H1 (cell line): ENCODE measurements at regions not wholly inside any gene's neighbourhood (a gene's known extent, or its start where the extent isn't known, plus 50 kb on each side); places are given as distances from the start of the nearest gene placed in this dataset.

ENCODE experiments used
- CTCF ChIA-PET: fragments of 300-600 bp; sonication (Branson Sonifier 250); formaldehyde crosslinking; loops from one replicate; lab custom pipeline; 2021; ENCODE audit not compliant: partially characterized antibody; lab: Charles Lee
- POLR2A ChIA-PET: fragments of 300-600 bp; sonication (Branson Sonifier 250); formaldehyde crosslinking; loops from one replicate; lab custom pipeline; 2021; ENCODE audit warnings: inconsistent platforms; ENCODE audit not compliant: partially characterized antibody; lab: Charles Lee
- DNase-seq, 2 experiments: peaks; one replicate each; pipeline versions ENCODE4 v3.0.0 to v3.0.0-alpha.2; 2010 to 2022; ENCODE audit warnings: low spot score in 2 of 2, low read depth in 1 of 2, mixed read lengths in 1 of 2
- FAIRE-seq: peaks from 2 replicates; lab custom pipeline; 2011; peaks lifted over from hg19 to GRCh38; lab: Jason Lieb, UNC
- H2AFZ ChIP-seq: 2 replicates; pipeline ENCODE4 v1.8.1; 2012; ENCODE audit warnings: low read length, inconsistent platforms
- H2AK5ac ChIP-seq: 2 replicates; pipeline ENCODE4 v1.6.1; 2013; ENCODE audit warnings: low read depth, low read length
- H2BK120ac ChIP-seq: replicated peaks from 2 replicates; pipeline ENCODE3; 2013; ENCODE audit warnings: low read depth, low read length, inconsistent platforms
- H2BK12ac ChIP-seq: 2 replicates; pipeline ENCODE4 v1.6.1; 2013; ENCODE audit warnings: low read depth, low read length
- H2BK15ac ChIP-seq: 2 replicates; pipeline ENCODE4 v1.6.1; 2013; ENCODE audit warnings: low read length
- H2BK20ac ChIP-seq: 2 replicates; pipeline ENCODE4 v1.6.1; 2013; ENCODE audit warnings: low read length
- H2BK5ac ChIP-seq: 2 replicates; pipeline ENCODE4 v1.6.1; 2013; ENCODE audit warnings: low read depth, low read length
- H3K14ac ChIP-seq: 2 replicates; pipeline ENCODE4 v1.6.1; 2013; ENCODE audit warnings: inconsistent platforms; ENCODE audit not compliant: insufficient read length
- H3K18ac ChIP-seq: 2 replicates; pipeline ENCODE4 v1.6.1; 2013; ENCODE audit warnings: low read length; ENCODE audit errors: extremely low read depth
- H3K23ac ChIP-seq: 2 replicates; pipeline ENCODE4 v1.6.1; 2013; ENCODE audit warnings: inconsistent platforms; ENCODE audit not compliant: insufficient read length
- H3K23me2 ChIP-seq: 2 replicates; pipeline ENCODE4 v1.6.1; 2013; ENCODE audit warnings: low read depth, low read length
- H3K27ac ChIP-seq: 2 replicates; pipeline ENCODE4 v1.6.1; 2011; ENCODE audit warnings: low read depth, low read length, inconsistent platforms
- H3K27me3 ChIP-seq, 4 experiments: replicated peaks in 1 of 4; 1 replicate in 1 of 4; 2 replicates in 3 of 4; pipeline versions ENCODE4 v1.6.1 to v1.8.1; 2011 to 2013; ENCODE audit warnings: low read length in 3 of 4, mild to moderate bottlenecking in 3 of 4, inconsistent platforms in 2 of 4, mixed read lengths in 2 of 4, moderate library complexity in 1 of 4; ENCODE audit not compliant: control insufficient read depth in 3 of 4, insufficient read depth in 3 of 4; ENCODE audit errors: extremely low read depth in 1 of 4
- H3K36me3 ChIP-seq, 4 experiments: 2 replicates each; pipeline versions ENCODE4 v1.6.1 to v1.8.1; 2011 to 2013; ENCODE audit warnings: mild to moderate bottlenecking in 4 of 4, low read length in 3 of 4, moderate library complexity in 2 of 4, control low read depth in 1 of 4, inconsistent platforms in 1 of 4; ENCODE audit not compliant: insufficient read depth in 4 of 4, control insufficient read depth in 2 of 4
- H3K4ac ChIP-seq: replicated peaks from 2 replicates; pipeline ENCODE3; 2013; ENCODE audit warnings: low read length, low read depth, mixed read lengths, inconsistent platforms; ENCODE audit not compliant: insufficient read length
- H3K4me1 ChIP-seq, 4 experiments: replicated peaks in 1 of 4; 1 replicate in 1 of 4; 2 replicates in 3 of 4; pipeline versions ENCODE4 v1.6.1 to v1.8.1; 2011 to 2013; ENCODE audit warnings: low read length in 3 of 4, inconsistent platforms in 2 of 4, mixed read lengths in 1 of 4; ENCODE audit not compliant: insufficient read depth in 4 of 4, control insufficient read depth in 3 of 4
- H3K4me2 ChIP-seq, 2 experiments: 2 replicates each; pipeline versions ENCODE4 v1.6.1 to v1.8.1; 2011 to 2013; ENCODE audit warnings: low read depth in 2 of 2, low read length in 2 of 2, control low read depth in 1 of 2, inconsistent platforms in 1 of 2, mild to moderate bottlenecking in 1 of 2; ENCODE audit not compliant: insufficient read depth in 1 of 2
- H3K4me3 ChIP-seq, 4 experiments: fragments of 200-600, 300-600 bp in 1 of 4; sonication (generic), shearing (Covaris generic), sonication (Bioruptor Twin) in 1 of 4; 2 replicates each; pipeline versions ENCODE4 v1.5.1 to v1.8.1; 2011 to 2016; ENCODE audit warnings: low read length in 4 of 4, low read depth in 3 of 4, control low read depth in 2 of 4, inconsistent platforms in 2 of 4, mild to moderate bottlenecking in 2 of 4, mixed read lengths in 1 of 4, moderate library complexity in 1 of 4; ENCODE audit not compliant: insufficient read depth in 2 of 4; ENCODE audit errors: extremely low read depth in 1 of 4
- H3K56ac ChIP-seq: replicated peaks from 2 replicates; pipeline ENCODE3; 2013; ENCODE audit warnings: low read depth, mild to moderate bottlenecking, mixed read lengths, low read length, inconsistent platforms; ENCODE audit not compliant: insufficient read length
- H3K79me1 ChIP-seq: 2 replicates; pipeline ENCODE4 v1.6.1; 2013; ENCODE audit warnings: low read depth, low read length, control low read depth
- H3K79me2 ChIP-seq, 2 experiments: 2 replicates each; pipeline versions ENCODE4 v1.6.1 to v1.8.1; 2012 to 2013; ENCODE audit warnings: low read length in 2 of 2, mild to moderate bottlenecking in 2 of 2, inconsistent platforms in 1 of 2; ENCODE audit not compliant: insufficient read depth in 2 of 2, control insufficient read depth in 1 of 2
- H3K9ac ChIP-seq, 4 experiments: replicated peaks in 1 of 4; 1 replicate in 1 of 4; 2 replicates in 3 of 4; pipeline versions ENCODE4 v1.6.1 to v1.8.1; 2011 to 2013; ENCODE audit warnings: low read depth in 3 of 4, low read length in 3 of 4, control low read depth in 2 of 4, mild to moderate bottlenecking in 2 of 4, moderate library complexity in 2 of 4, inconsistent platforms in 1 of 4; ENCODE audit errors: extremely low read depth in 1 of 4
- H3K9me3 ChIP-seq, 2 experiments: 2 replicates each; pipeline versions ENCODE4 v1.6.1 to v1.8.1; 2012 to 2013; ENCODE audit warnings: mild to moderate bottlenecking in 2 of 2, moderate library complexity in 2 of 2, control low read depth in 1 of 2, inconsistent platforms in 1 of 2, low read depth in 1 of 2, low read length in 1 of 2, mixed read lengths in 1 of 2; ENCODE audit not compliant: insufficient read depth in 2 of 2
- H4K20me1 ChIP-seq, 2 experiments: replicated peaks in 1 of 2; 2 replicates each; pipeline versions ENCODE3 to v1.8.1; 2011 to 2013; ENCODE audit warnings: inconsistent platforms in 2 of 2, low read length in 2 of 2, mild to moderate bottlenecking in 1 of 2; ENCODE audit not compliant: insufficient read depth in 2 of 2, control insufficient read depth in 1 of 2
- H4K5ac ChIP-seq: 2 replicates; pipeline ENCODE4 v1.6.1; 2013; ENCODE audit warnings: low read length, low read depth, mixed read lengths, inconsistent platforms; ENCODE audit not compliant: insufficient read length
- H4K8ac ChIP-seq: 2 replicates; pipeline ENCODE4 v1.8.0; 2013; ENCODE audit warnings: mild to moderate bottlenecking, moderate library complexity, low read length, inconsistent platforms; ENCODE audit not compliant: insufficient read depth; ENCODE audit errors: extremely low read depth
- H4K91ac ChIP-seq: replicated peaks from 2 replicates; pipeline ENCODE3; 2013; ENCODE audit warnings: low read length, mixed read lengths, inconsistent platforms; ENCODE audit not compliant: insufficient read length
- CEBPB ChIP-seq: IDR thresholded peaks from 2 replicates; pipeline ENCODE4 v1.6.1; 2012; ENCODE audit warnings: low read depth, low read length
- CHD1 ChIP-seq: IDR thresholded peaks from 2 replicates; pipeline ENCODE4 v1.6.1; 2012; ENCODE audit warnings: low read depth, low read length, improper control_type of control experiment
- E2F6 ChIP-seq: IDR thresholded peaks from 2 replicates; pipeline ENCODE4 v1.6.1; 2012; ENCODE audit warnings: inconsistent platforms
- EP300 ChIP-seq, 2 experiments: IDR thresholded peaks; 1 replicate in 1 of 2; 2 replicates in 1 of 2; pipeline ENCODE4 v1.6.1; 2011 to 2012; ENCODE audit warnings: low read depth in 2 of 2, low read length in 2 of 2, mild to moderate bottlenecking in 2 of 2, borderline replicate concordance in 1 of 2, inconsistent platforms in 1 of 2, moderate library complexity in 1 of 2
- FOSL1 ChIP-seq: IDR thresholded peaks from 2 replicates; pipeline ENCODE4 v1.6.1; 2011; ENCODE audit warnings: mild to moderate bottlenecking, low read depth, low read length, moderate library complexity; ENCODE audit not compliant: insufficient read depth
- HDAC2 ChIP-seq, 2 experiments: fragments of 300-600 bp in 1 of 2; sonication (generic) in 1 of 2; IDR thresholded peaks; 2 replicates each; pipeline ENCODE4 v1.6.1; 2011 to 2012; ENCODE audit warnings: low read depth in 2 of 2, low read length in 2 of 2, mild to moderate bottlenecking in 2 of 2, moderate library complexity in 2 of 2, borderline replicate concordance in 1 of 2, inconsistent platforms in 1 of 2
- HDAC6 ChIP-seq: IDR thresholded peaks from one replicate; pipeline ENCODE4 v1.7.1; 2012; ENCODE audit warnings: low read depth, mild to moderate bottlenecking, inconsistent platforms, low read length, moderate library complexity
- NANOG ChIP-seq: IDR thresholded peaks from 2 replicates; pipeline ENCODE4 v1.6.1; 2011; ENCODE audit warnings: low read length, low read depth, mild to moderate bottlenecking, inconsistent platforms; ENCODE audit not compliant: insufficient read depth, poor library complexity, severe bottlenecking
- POLR2AphosphoS5 ChIP-seq: IDR thresholded peaks from 2 replicates; pipeline ENCODE4 v1.6.1; 2011; ENCODE audit warnings: low read depth, low read length
- RBBP5 ChIP-seq: IDR thresholded peaks from 2 replicates; pipeline ENCODE4 v1.7.1; 2012; ENCODE audit warnings: low read depth, mild to moderate bottlenecking, inconsistent platforms, low read length, moderate library complexity, borderline replicate concordance
- SP1 ChIP-seq: IDR thresholded peaks from 2 replicates; pipeline ENCODE4 v1.6.1; 2011; ENCODE audit warnings: low read depth, low read length
- USF2 ChIP-seq: IDR thresholded peaks from 2 replicates; pipeline ENCODE4 v1.6.1; 2011; ENCODE audit warnings: low read length, improper control_type of control experiment
- WGBS, 2 experiments: shearing (Covaris generic) in 1 of 2; methylation state at CpG; one replicate each; pipeline versions ENCODE4 v1.1.6 to v1.1.7; 2013 to 2015; ENCODE audit warnings: low lambda C conversion rate in 2 of 2, mixed read lengths in 2 of 2, inconsistent platforms in 1 of 2, low coverage in 1 of 2, missing lambda C conversion rate in 1 of 2; ENCODE audit not compliant: insufficient replicate concordance in 2 of 2, insufficient coverage in 1 of 2, insufficient read length in 1 of 2; ENCODE audit errors: extremely low coverage in 1 of 2, missing lambda C conversion rate in 1 of 2; 5-methylcytosine and 5-hydroxymethylcytosine counted together

GRCh38 chr18:47512056-47512455 lies 260.6 kb upstream of the SKOR2 start:
- 92% methylated on average over 6 of the region's 6 CpGs; no CpG with 5 or more reads in 1 of the 2 experiments for WGBS, 2 experiments
- no peak overlapping the region for H4K91ac ChIP-seq
- no peak for FAIRE-seq
- H2AFZ ChIP-seq, result no peak overlapping the region
- no peak overlapping the region for H2BK20ac ChIP-seq
- H3K23ac ChIP-seq, result no peak overlapping the region
- no peak overlapping the region for H2BK15ac ChIP-seq
- H3K4me2 ChIP-seq, result no peak overlapping the region
- H3K79me2 ChIP-seq, result no peaks in the 10 kb centered on the region
- peaks cover 0 to 6% (median 2%) of the 10 kb centered on the region in 4 experiments; a peak in 2 of 7 replicates for H3K4me1 ChIP-seq
- H2BK5ac ChIP-seq, result no peak overlapping the region
- no peaks in the 10 kb centered on the region for H3K23me2 ChIP-seq
- no peaks in the 10 kb centered on the region for H4K20me1 ChIP-seq
- H3K14ac ChIP-seq, result no peak overlapping the region
- H3K4ac ChIP-seq, result no peak overlapping the region
- H3K9me3 ChIP-seq, result no peaks in the 10 kb centered on the region
- DNase-seq, result peak in 1 of 2 experiments; percentile 7
- no peaks in the 10 kb centered on the region for H3K27me3 ChIP-seq
- no peak overlapping the region for H4K8ac ChIP-seq
- no peaks in the 10 kb centered on the region for H3K79me1 ChIP-seq
- H3K9ac ChIP-seq, result no peak overlapping the region
- H2AK5ac ChIP-seq, result no peak overlapping the region
- no peak overlapping the region for H4K5ac ChIP-seq
- H3K36me3 ChIP-seq, result no peaks in the 10 kb centered on the region
- H3K18ac ChIP-seq, result no peak overlapping the region
- H3K56ac ChIP-seq, result no peak overlapping the region
- no peak for TF ChIP-seq CHD1
- no peak for TF ChIP-seq EP300 (IDR thresholded peaks at IDR 0.05; ENCODE audit: borderline replicate concordance in 1 of 2, low read depth in 2 of 2, low read length in 2 of 2)
- no peak for TF ChIP-seq FOSL1
- no peak for TF ChIP-seq RBBP5
- TF ChIP-seq HDAC6, result no peak
- no peak for TF ChIP-seq CEBPB
- no peak for TF ChIP-seq HDAC2 (IDR thresholded peaks at IDR 0.05; ENCODE audit: borderline replicate concordance in 1 of 2, low read depth in 2 of 2, low read length in 2 of 2)
- TF ChIP-seq USF2, result no peak
- TF ChIP-seq E2F6, result no peak
- no peak for TF ChIP-seq POLR2AphosphoS5
- no peak for TF ChIP-seq NANOG
- no peak for TF ChIP-seq SP1
- no peak overlapping the region for H2BK12ac ChIP-seq
- POLR2A ChIA-PET, result no interaction called here
- H2BK120ac ChIP-seq, result no peak overlapping the region
- CTCF ChIA-PET, result interaction anchor here (0.8 kb wide), 1 partner anchor 41 kb away, joined by 3 read pairs; no protein-coding TSS in a partner anchor
- H3K27ac ChIP-seq, result no peak overlapping the region
- H3K4me3 ChIP-seq, result no peak overlapping the region
